ENCODE measurements at regions not wholly inside any gene's neighbourhood (a gene's known extent, or its start where the extent isn't known, plus 50 kb on each side); places are given as distances from the start of the nearest gene placed in this dataset.

GRCh38 chr3:40770061-40770460, 245.3 kb downstream of the ZNF621 start:
- TF ChIP-seq CTCF (conservative IDR thresholded peaks at IDR 0.05; ENCODE audit: low read length): no peak
- no peak for TF ChIP-seq EZH2phosphoT487 (IDR thresholded peaks at IDR 0.05; ENCODE audit: borderline replicate concordance, low read depth, low read length)

All from OCI-LY7 (cell line).